Thymus (tissue), 11 donors: ENCODE measurements at regions not wholly inside any gene's neighbourhood (a gene's known extent, or its start where the extent isn't known, plus 50 kb on each side); places are given as distances from the start of the nearest gene placed in this dataset.

ENCODE experiments used
- DNase-seq, 9 donors: peaks; one replicate each; pipeline ENCODE4 v3.0.0-alpha.2; 2013; ENCODE audit warnings: low spot score in 9 of 9, low read depth in 6 of 9, missing footprints in 1 of 9
- H3K27ac ChIP-seq, 2 donors: one replicate each; pipeline ENCODE4 v1.5.1; 2013; ENCODE audit warnings: control low read depth in 1 of 2, low read depth in 1 of 2, low read length in 1 of 2, mild to moderate bottlenecking in 1 of 2, moderate library complexity in 1 of 2
- H3K27me3 ChIP-seq, 2 donors: one replicate each; pipeline ENCODE4 v1.5.1; 2013; ENCODE audit warnings: low read length in 1 of 2; ENCODE audit not compliant: control insufficient read depth in 2 of 2, insufficient read depth in 1 of 2
- H3K36me3 ChIP-seq, 2 donors: one replicate each; pipeline ENCODE4 v1.5.1; 2013; ENCODE audit warnings: low read length in 1 of 2, mild to moderate bottlenecking in 1 of 2, moderate library complexity in 1 of 2; ENCODE audit not compliant: control insufficient read depth in 2 of 2, insufficient read depth in 2 of 2
- H3K4me1 ChIP-seq, 2 donors: one replicate each; pipeline ENCODE4 v1.5.1; 2013; ENCODE audit warnings: low read length in 2 of 2; ENCODE audit not compliant: control insufficient read depth in 2 of 2, insufficient read depth in 2 of 2
- H3K4me3 ChIP-seq, 2 donors: one replicate each; pipeline ENCODE4 v1.5.1; 2013; ENCODE audit warnings: low read length in 2 of 2, control low read depth in 1 of 2, mild to moderate bottlenecking in 1 of 2
- H3K9me3 ChIP-seq, 2 donors: one replicate each; pipeline ENCODE4 v1.5.1; 2013; ENCODE audit warnings: low read length in 1 of 2, mild to moderate bottlenecking in 1 of 2; ENCODE audit not compliant: control insufficient read depth in 2 of 2, insufficient read depth in 1 of 2
- WGBS: extraction: QIAGEN DNeasy Blood & Tissue Kit; methylation state at CpG from one replicate; pipeline ENCODE4 v1.1.7; 2013; 5-methylcytosine and 5-hydroxymethylcytosine counted together
- donor health status: healthy.

- Histone ChIP-seq H3K27me3 (no peaks in the 10 kb centered on the region), H3K4me1 (no peaks in the 10 kb centered on the region), H3K27ac (no peak overlapping the region), H3K36me3 (no peaks in the 10 kb centered on the region), H3K4me3 (no peak overlapping the region), H3K9me3 (peaks cover 0 to 8% of the 10 kb centered on the region in 2 donors)
- DNase-seq = no peak
- WGBS = 98% methylated on average over 1 of the region's 1 CpG
Observed at GRCh38 chr11:110786226-110786902, 74.1 kb upstream of the ARHGAP20 start.

GRCh38 chr11:110785398-110785797 lies 73.2 kb upstream of the ARHGAP20 start:
- no peak for DNase-seq
- no peaks in the 10 kb centered on the region for H3K4me1 ChIP-seq
- H3K9me3 ChIP-seq = peaks cover 0 to 8% of the 10 kb centered on the region in 2 donors
- 95% methylated on average over 2 of the region's 2 CpGs for WGBS
- no peaks in the 10 kb centered on the region for H3K36me3 ChIP-seq
- H3K27me3 ChIP-seq = no peaks in the 10 kb centered on the region
- H3K27ac ChIP-seq = no peak overlapping the region
- no peak overlapping the region for H3K4me3 ChIP-seq

- H3K36me3 ChIP-seq = no peaks in the 10 kb centered on the region
- H3K4me3 ChIP-seq = no peak overlapping the region
- H3K9me3 ChIP-seq = peaks cover 0 to 8% of the 10 kb centered on the region in 2 donors
- no peak overlapping the region for H3K27ac ChIP-seq
- no peaks in the 10 kb centered on the region for H3K4me1 ChIP-seq
- no peaks in the 10 kb centered on the region for H3K27me3 ChIP-seq
- WGBS = 92% methylated on average over 2 of the region's 2 CpGs
- no peak for DNase-seq
Observed at GRCh38 chr11:110782616-110783015, 70.4 kb upstream of the ARHGAP20 start.

- Histone ChIP-seq H3K4me1 (no peaks in the 10 kb centered on the region), H3K36me3 (no peaks in the 10 kb centered on the region)
Observed at GRCh38 chr11:110779108-110779507, 66.9 kb upstream of the ARHGAP20 start.

GRCh38 chr11:110778343-110778742 lies 66.1 kb upstream of the ARHGAP20 start:
- Histone ChIP-seq H3K4me1 (no peaks in the 10 kb centered on the region), H3K4me3 (no peak overlapping the region), H3K9me3 (no peaks in the 10 kb centered on the region), H3K27ac (no peak overlapping the region), H3K27me3 (no peaks in the 10 kb centered on the region), H3K36me3 (no peaks in the 10 kb centered on the region)
- 39% methylated on average over 1 of the region's 1 CpG for WGBS
- DNase-seq = no peak

More at GRCh38 chr11:110779108-110779507, 66.9 kb upstream of the ARHGAP20 start:
- no peaks in the 10 kb centered on the region for H3K9me3 ChIP-seq
- H3K27me3 ChIP-seq = no peaks in the 10 kb centered on the region
- no peak overlapping the region for H3K27ac ChIP-seq
- DNase-seq = no peak
- no peak overlapping the region for H3K4me3 ChIP-seq
- WGBS = 96% methylated on average over 3 of the region's 3 CpGs

- Histone ChIP-seq H3K9me3 (no peaks in the 10 kb centered on the region), H3K36me3 (no peaks in the 10 kb centered on the region), H3K4me1 (no peaks in the 10 kb centered on the region), H3K27me3 (no peaks in the 10 kb centered on the region), H3K4me3 (no peak overlapping the region), H3K27ac (peak overlapping the region in 1 of 2 donors; percentile 57)
- DNase-seq = peak in 1 of 9 donors; percentile 12
- 37% methylated on average over 2 of the region's 2 CpGs for WGBS
Observed at GRCh38 chr11:110777775-110778174, 65.5 kb upstream of the ARHGAP20 start.

GRCh38 chr11:110776081-110776480 lies 63.8 kb upstream of the ARHGAP20 start:
- DNase-seq = no peak
- 82% methylated on average over 2 of the region's 2 CpGs for WGBS
- Histone ChIP-seq H3K4me3 (no peak overlapping the region), H3K27ac (no peak overlapping the region), H3K36me3 (no peaks in the 10 kb centered on the region), H3K27me3 (no peaks in the 10 kb centered on the region), H3K9me3 (no peaks in the 10 kb centered on the region), H3K4me1 (no peaks in the 10 kb centered on the region)

- Histone ChIP-seq H3K27ac (no peak overlapping the region), H3K9me3 (no peaks in the 10 kb centered on the region), H3K27me3 (no peaks in the 10 kb centered on the region), H3K4me3 (no peak overlapping the region), H3K4me1 (no peaks in the 10 kb centered on the region), H3K36me3 (no peaks in the 10 kb centered on the region)
- WGBS = 96% methylated on average over 3 of the region's 3 CpGs
- no peak for DNase-seq
Observed at GRCh38 chr11:110774138-110775014, 62.1 kb upstream of the ARHGAP20 start.

- Histone ChIP-seq H3K36me3 (no peaks in the 10 kb centered on the region), H3K27ac (no peak overlapping the region), H3K9me3 (no peaks in the 10 kb centered on the region), H3K4me1 (no peaks in the 10 kb centered on the region), H3K27me3 (no peaks in the 10 kb centered on the region), H3K4me3 (no peak overlapping the region)
- 94% methylated on average over 1 of the region's 1 CpG for WGBS
- no peak for DNase-seq
Observed at GRCh38 chr11:110773442-110773841, 61.2 kb upstream of the ARHGAP20 start.
